Epithelial cell of prostate (primary cell): ENCODE measurements at regions not wholly inside any gene's neighbourhood (a gene's known extent, or its start where the extent isn't known, plus 50 kb on each side); places are given as distances from the start of the nearest gene placed in this dataset.

Source experiments
- DNase-seq: peaks from one replicate; pipeline ENCODE4 v3.0.0-alpha.2; 2011; ENCODE audit warnings: low read depth, low spot score
- H3K27ac ChIP-seq: fragments of 450-650 bp; 2 replicates; pipeline ENCODE4 v1.5.1; 2017; ENCODE audit warnings: mild to moderate bottlenecking

GRCh38 chr4:181224852-181225251, 1018.4 kb upstream of the TENM3 start:
- no peak for DNase-seq

GRCh38 chr4:181225616-181226261, 1017.5 kb upstream of the TENM3 start:
- H3K27ac ChIP-seq = no peak overlapping the region
- DNase-seq = no peak

More at GRCh38 chr4:181224852-181225251, 1018.4 kb upstream of the TENM3 start:
- no peak overlapping the region for H3K27ac ChIP-seq

GRCh38 chr4:181234951-181235680, 1008.1 kb upstream of the TENM3 start:
- no peak for DNase-seq
- H3K27ac ChIP-seq = no peak overlapping the region

GRCh38 chr4:181245326-181245725, 997.9 kb upstream of the TENM3 start:
- no peak overlapping the region for H3K27ac ChIP-seq
- DNase-seq = no peak

GRCh38 chr4:181249031-181249430, 994.2 kb upstream of the TENM3 start:
- no peak overlapping the region for H3K27ac ChIP-seq
- DNase-seq = no peak

- DNase-seq = no peak
- no peak overlapping the region for H3K27ac ChIP-seq
These were observed 988.4 kb upstream of the TENM3 start for GRCh38 chr4:181254771-181255170.

- H3K27ac ChIP-seq = no peak overlapping the region
These were observed 984.6 kb upstream of the TENM3 start for GRCh38 chr4:181258569-181258968.

GRCh38 chr4:181259081-181259709, 984.0 kb upstream of the TENM3 start:
- H3K27ac ChIP-seq = no peak overlapping the region
- no peak for DNase-seq

More at GRCh38 chr4:181258569-181258968, 984.6 kb upstream of the TENM3 start:
- DNase-seq = no peak

- no peak for DNase-seq
These were observed 981.9 kb upstream of the TENM3 start for GRCh38 chr4:181261279-181261678.

GRCh38 chr4:181264893-181265292, 978.3 kb upstream of the TENM3 start:
- no peak overlapping the region for H3K27ac ChIP-seq
- no peak for DNase-seq

More at GRCh38 chr4:181261279-181261678, 981.9 kb upstream of the TENM3 start:
- H3K27ac ChIP-seq = no peak overlapping the region

GRCh38 chr4:181265370-181265769, 977.8 kb upstream of the TENM3 start:
- DNase-seq = no peak
- H3K27ac ChIP-seq = no peak overlapping the region

- no peak for DNase-seq
- no peak overlapping the region for H3K27ac ChIP-seq
These were observed 972.0 kb upstream of the TENM3 start for GRCh38 chr4:181271116-181271640.

GRCh38 chr4:181272422-181272821, 970.8 kb upstream of the TENM3 start:
- H3K27ac ChIP-seq = no peak overlapping the region
- DNase-seq = no peak

- H3K27ac ChIP-seq = no peak overlapping the region
- DNase-seq = no peak
These were observed 964.3 kb upstream of the TENM3 start for GRCh38 chr4:181278941-181279340.

- no peak for DNase-seq
- H3K27ac ChIP-seq = no peak overlapping the region
These were observed 961.8 kb upstream of the TENM3 start for GRCh38 chr4:181281451-181281850.

GRCh38 chr4:181289198-181289597, 954.0 kb upstream of the TENM3 start:
- H3K27ac ChIP-seq = no peak overlapping the region
- no peak for DNase-seq

- H3K27ac ChIP-seq = no peak overlapping the region
- no peak for DNase-seq
These were observed 951.6 kb upstream of the TENM3 start for GRCh38 chr4:181291615-181292014.

- no peak for DNase-seq
- no peak overlapping the region for H3K27ac ChIP-seq
These were observed 950.2 kb upstream of the TENM3 start for GRCh38 chr4:181293014-181293413.

GRCh38 chr4:181293541-181293940, 949.7 kb upstream of the TENM3 start:
- no peak overlapping the region for H3K27ac ChIP-seq
- DNase-seq = no peak

- no peak overlapping the region for H3K27ac ChIP-seq
- no peak for DNase-seq
These were observed 948.8 kb upstream of the TENM3 start for GRCh38 chr4:181294421-181294820.
